GM19397 (cell line): ENCODE measurements at regions not wholly inside any gene's neighbourhood (a gene's known extent, or its start where the extent isn't known, plus 50 kb on each side); places are given as distances from the start of the nearest gene placed in this dataset.
A peak's percentile ranks its signal among the peaks of the same experiment; 100 is the strongest.
"Not testable (repeated sequence)": the region's sequence is repeated elsewhere in the genome, so short reads cannot be mapped to it uniquely, and the experiment has no call there.

Experiments
- ATAC-seq: cut with Tn5 transposase; IDR thresholded peaks from one replicate; pipeline ENCODE4 v1.9.1; 2021; ENCODE audit warnings: mild to moderate bottlenecking, moderate library complexity; ENCODE audit not compliant: unreplicated experiment

DNA sequence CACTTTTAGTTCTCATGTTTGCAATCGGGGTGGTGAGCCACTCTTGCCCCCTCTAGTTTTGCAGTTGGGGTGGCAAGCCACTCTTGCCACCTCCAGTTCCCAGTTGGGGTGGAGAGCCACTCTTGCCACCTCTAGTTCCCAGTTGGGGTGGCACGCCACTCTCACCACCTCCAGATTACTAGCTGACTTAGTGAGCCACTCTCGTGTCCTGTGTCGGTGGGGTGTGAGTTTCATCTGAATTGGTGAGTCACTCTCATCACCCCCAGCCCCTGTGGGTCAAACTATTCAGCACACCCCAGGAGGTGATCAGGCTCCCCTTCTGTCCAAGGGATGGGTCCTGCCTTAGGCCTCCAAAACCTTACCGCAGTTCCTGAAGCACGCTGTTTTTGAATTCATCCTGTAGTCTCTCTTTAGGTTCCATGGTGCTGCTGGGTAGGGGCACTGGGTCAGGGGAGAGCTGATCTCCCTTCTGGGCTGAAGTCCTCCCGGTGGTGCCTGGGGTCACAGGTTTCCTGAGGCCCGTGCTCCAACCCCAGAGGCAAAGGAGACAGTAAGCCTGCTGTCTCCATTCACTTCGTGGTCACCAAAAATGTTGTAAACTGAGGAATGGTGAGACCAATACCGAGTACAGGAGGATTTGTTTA, 224.2 kb upstream of the SYNCRIP start:
- no peak for ATAC-seq

DNA sequence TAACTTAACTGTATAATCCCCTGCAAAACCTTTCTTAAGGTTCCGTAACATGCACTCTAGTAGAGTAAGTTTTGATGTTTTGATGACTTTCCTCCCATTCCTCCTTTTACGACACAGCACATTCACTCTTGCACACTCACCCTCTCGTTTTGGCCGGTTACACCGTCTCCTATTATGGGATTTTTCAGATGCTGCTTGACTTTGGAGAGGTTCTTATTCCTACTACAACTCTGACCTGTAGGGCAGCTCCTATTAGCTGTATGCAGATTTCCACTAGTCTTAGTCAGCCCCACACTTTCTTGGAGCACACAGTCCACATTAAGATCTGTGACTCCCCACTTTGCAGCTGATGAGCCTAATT, 223.7 kb upstream of the SYNCRIP start:
- ATAC-seq, result no peak

DNA sequence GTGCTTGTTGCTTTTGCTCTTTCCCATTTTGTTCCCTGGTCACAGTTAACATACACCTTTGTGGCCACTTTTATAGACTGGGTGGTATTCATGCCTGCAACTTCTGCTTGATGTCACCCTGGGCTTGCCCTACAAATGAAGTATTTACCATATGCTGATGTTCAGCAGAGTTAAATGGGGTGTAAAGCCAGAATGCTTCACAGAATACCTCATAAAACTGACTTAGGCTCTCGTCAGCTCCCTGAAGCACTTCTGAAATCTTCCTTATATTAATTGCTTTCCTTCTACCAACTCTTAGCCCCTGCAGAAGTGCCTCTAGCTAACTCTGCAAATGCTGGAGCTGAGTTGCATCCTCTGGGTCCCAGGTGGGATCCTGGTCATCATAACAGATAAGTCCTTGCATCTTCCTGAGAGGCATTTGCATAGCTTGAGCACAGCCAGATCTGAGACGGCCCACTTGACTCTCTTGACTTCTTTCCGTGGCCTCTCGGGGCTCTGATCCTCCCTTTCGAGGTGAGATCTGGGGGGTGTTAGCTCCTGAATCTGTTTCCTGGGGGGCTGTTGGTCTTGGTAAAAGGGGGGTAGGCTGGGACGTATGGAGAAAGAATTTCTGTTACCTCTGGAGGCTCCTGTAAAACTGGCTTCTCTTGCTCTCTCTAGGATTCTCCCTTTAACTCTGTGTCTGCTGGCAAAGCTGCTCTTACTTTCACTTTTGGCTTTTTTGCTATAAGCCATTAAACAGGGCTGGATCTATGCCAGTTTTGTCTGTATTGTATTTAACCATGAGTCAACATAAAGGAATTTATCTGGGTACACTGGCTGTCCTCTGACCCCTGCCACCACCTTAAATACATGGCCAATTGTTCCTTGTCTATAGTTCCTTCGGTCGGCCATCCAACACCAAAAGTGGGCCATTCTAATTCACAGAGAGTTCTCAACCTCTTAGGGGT, 223.0 kb upstream of the SYNCRIP start:
- peak; percentile 64 for ATAC-seq

DNA sequence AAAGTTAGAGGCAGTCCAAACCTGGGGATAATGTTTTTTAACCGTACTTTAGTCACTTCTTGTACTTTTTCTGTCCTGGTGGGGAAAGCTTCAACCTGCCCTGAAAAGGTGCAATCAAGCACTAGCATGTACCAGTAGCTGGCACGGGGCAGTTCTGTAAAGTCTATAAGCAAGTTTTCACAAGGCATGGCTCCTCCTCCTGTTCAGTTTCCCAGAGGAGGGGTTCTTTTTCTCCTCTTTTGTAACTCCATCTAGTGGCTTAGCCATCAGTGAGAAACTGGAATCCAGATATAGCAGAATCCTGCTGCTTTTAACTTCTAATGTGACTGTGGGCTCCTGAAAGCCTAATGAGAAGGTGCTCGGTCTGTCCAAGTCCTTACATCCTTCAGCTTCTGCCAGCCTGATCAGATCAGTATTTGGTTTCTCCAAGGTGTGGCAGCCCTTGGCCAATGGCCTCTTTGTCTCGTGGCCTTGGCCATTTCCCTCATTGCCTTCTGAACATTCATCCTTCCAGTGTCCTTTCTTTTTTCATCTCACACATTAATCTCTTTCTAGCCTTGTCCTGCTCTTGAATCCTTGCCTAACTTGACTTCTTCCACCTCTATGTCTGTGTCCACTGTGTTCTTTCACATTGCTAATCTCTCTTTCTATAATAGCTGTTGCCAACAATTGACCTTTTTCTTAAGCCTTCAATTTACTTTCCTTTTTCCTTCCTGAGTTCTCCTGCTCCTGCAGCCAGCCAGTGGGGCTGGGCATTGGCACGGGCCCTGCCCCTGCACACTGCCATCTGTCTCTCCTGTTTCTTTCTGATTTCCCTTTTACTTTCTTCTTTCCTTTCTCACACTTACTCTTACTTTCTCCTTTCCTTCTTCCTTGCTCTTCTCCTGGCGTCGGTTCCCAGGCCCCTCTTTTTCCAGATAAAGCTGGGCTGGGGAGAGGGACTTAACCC, 222.0 kb upstream of the SYNCRIP start:
- no peak for ATAC-seq

DNA sequence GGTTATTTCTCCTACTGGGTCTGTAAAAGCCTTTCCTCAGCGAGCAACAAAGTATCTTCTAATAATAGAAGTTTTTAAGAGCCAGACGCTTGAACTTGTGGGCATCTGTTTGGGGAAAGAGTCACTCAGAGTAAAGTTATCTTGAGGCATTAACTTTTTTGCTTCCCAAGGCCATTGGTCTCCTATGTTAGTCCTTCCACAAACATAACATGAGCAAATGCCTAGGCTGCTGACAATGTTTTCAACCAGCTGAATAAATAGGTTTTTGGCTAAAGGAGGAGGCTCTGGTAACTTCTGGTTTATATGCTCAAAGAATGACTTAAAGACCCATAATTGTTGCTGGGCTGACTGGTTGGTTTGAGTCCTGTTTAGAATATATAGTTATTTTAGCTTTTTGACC, 213.5 kb upstream of the SYNCRIP start:
- no peak for ATAC-seq

DNA sequence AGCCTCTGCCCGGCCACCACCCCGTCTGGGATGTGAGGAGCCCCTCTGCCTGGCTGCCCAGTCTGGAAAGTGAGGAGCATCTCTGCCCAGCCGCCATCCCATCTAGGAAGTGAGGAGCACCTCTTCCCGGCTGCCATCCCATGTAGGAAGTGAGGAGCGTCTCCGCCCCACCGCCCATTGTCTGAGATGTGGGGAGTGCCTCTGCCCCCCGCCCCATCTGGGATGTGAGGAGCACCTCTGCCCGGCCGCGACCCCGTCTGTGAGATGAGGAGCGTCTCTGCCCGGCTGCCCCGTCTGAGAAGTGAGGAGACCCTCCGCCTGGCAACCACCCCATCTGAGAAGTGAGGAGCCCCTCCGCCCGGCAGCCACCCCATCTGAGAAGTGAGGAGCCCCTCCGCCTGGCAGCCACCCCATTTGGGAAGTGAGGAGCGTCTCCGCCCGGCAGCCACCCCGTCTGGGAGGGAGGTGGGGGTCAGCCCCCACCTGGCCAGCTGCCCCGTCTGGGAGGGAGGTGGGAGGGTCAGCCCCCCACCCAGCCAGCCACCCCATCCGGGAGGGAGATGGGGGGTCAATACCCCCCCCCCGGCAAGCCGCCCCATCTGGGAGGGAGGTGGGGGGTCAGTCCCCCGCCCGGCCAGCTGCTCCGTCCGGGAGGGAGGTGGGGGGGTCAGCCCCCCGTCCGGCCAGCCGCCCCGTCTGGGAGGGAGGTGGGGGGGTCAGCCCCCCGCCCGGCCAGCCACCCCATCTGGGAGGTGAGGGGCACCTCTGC, 195.8 kb upstream of the SYNCRIP start:
- ATAC-seq, result not testable (repeated sequence)

DNA sequence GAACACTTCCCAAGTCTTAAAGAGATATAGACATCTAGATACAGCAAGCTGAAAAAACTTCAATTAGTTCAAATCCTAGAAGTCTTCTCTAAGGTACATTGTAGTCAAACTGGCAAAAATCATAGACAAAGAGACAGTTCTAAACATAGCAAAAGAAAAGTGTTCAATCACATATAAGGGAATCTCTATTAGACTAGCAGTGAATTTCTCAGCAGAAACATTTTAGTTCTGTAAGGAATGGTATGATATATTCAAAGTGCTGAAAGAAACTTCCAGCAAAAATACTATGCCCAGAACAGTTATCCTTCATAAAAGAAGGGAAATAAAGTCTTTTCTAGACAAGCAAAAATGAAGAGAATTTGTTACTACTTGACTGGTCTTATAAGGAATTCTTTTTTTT, 186.3 kb upstream of the SYNCRIP start:
- ATAC-seq, result no peak

DNA sequence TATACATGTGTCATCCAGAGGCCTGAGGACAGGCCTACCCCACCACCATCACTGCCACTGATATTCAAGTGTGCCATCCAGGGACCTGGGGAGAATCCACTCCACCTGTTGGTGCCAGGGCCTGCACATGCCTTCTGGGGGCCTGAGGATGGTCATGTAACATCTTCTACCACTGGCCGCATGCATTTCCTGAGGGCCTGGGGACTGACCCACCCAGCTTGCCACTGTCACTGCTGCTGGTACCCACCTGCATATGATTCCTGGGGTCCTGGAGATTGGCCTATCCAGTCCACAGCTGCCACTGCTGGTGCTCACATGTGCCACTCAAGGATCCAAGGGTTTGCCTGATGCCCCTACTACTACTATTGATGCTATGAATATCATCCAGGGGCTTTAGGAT, 184.3 kb upstream of the SYNCRIP start:
- no peak for ATAC-seq

DNA sequence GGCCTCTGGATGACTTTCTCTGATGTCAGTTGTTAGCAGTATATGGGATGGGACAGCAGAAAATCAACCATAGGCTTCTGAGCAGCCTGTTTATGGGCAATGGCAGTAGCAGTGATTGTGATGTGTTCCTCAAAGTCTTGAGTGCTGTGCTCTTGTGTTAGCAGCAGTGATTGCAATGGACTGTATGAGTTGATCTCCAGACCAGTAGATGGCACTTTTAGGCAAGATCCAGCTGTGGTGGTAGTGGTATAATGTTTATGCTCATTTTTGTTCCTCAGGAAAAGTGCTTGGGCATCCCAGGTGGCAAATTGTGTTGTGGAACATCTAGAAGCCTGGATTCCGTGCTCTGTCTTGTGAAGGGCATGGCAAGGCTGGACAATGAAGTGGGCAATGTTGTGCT, 181.6 kb upstream of the SYNCRIP start:
- no peak for ATAC-seq

DNA sequence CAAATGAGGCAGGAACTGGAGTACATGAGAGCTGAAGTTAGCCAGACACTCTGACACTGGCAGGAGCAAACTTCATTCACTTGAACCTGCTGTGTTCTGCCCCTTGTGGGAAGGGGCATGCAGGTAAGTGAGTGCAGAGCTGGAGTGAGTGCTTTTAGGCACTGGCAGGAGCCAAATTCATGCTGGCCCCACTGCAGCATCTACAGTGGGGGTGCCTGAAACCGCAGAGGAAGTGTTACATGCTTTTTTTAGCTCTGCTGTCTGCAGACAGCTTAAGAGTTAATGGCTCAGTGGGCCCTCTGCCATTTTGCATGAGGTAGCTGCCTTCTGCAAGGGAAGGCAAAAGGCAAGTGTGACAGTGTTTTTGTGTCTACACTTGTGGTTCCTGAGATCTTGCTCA, 167.9 kb upstream of the SYNCRIP start:
- no peak for ATAC-seq

DNA sequence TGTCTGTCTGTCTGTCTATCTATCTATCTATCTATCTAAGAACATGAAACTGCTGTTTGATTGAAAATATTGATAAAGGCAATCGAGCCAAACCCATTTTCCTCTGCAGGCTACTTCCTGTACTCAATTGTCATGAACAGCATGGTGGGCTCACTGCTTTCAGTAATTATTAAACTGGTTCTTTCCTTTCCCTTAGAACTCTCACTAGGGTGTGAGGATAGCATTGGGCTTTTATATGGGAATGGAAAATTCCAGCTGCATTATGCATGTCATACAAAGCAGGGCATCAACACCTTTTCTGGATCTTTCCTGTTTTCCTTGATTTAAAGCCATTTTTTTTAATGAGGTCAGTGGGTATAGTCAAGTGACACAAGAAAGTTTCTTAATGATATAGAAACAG, 161.0 kb upstream of the SYNCRIP start:
- no peak for ATAC-seq

DNA sequence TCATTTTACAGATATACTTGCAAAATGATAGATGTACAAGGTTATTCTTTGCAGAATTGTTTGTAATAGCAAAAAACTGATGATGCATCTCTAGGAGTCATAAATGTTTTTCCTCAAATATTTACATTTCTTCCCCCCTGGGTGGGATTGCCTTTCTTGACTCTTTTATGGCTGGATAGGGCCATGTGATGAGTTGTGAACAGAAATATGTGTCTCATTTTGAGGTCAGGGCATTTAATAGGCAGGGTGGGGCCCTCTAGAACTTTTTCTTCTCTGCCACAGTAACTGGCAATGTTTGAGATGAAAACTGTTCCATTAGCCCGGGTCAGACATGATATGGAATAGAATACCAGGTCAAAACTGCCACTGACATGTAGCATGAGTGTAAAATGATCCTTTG, 159.5 kb upstream of the SYNCRIP start:
- ATAC-seq, result no peak

DNA sequence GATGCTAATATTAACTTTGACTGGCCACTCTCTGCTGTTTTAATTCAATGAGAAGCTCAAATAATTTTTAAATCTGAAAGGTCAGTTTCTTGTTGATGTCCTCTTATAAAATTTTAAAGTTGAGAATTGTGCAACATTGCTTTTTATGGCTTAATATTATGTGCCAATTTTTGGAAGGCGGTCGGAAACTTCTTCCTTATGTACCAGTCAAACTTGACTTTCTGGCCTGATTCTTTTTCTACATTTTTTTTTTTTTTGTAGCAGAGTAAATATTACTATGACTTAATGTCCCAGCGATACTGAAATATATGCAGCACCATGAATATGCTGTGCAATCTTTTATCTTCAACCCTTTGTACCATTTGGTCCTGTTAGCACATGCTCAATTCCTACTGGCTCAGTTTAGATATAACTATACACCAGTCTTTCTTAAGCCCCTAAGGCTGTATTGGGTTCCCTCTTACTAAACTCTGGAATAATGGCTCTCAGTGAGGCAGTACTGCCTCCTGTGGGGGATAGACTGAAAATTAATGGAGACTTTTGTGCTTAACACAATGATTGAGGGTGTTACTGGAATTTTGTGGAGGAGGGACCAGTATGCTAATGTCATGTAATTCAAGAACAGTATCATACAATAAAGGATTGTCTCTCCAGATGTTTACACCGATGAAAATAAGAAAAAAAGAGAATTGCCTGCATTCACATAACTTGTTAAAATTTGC, 156.4 kb upstream of the SYNCRIP start:
- no peak for ATAC-seq

DNA sequence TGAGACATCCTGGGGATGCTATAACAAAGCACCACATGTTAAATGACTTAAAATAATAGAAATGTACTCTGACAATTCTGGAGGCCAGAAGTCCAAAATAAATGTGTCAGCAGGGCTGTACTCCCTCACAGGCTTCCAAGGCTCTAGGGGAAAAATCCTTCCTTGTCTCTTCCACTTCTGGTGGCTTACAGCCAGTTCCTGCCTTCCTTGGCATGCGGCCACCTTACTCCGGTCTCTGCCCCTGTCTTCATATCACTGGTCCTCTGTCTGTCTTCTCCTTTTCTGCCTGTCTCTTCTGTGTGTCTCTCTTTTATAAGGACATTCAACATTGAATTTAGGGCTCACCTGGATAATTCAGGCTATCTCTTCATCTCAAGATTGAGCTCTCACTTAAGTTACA, 155.3 kb upstream of the SYNCRIP start:
- ATAC-seq, result no peak

DNA sequence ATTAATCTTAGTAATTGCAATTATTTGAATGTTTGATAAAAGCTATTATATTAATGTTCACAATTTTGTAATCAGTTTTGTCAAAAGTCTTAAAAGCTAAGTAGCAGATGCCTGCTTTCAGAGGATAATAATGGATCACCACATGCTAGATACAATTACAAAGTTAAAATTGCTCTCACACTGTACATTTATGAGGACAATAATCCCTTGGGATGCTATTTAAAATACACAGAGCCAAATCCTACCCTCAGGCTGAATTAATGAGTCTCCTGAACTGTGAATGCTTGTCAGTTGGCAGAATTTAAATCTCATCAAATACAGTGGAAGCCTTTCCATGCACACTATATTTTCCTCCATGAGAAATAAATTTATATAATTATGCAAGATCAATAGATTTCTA, 153.3 kb upstream of the SYNCRIP start:
- ATAC-seq, result no peak

DNA sequence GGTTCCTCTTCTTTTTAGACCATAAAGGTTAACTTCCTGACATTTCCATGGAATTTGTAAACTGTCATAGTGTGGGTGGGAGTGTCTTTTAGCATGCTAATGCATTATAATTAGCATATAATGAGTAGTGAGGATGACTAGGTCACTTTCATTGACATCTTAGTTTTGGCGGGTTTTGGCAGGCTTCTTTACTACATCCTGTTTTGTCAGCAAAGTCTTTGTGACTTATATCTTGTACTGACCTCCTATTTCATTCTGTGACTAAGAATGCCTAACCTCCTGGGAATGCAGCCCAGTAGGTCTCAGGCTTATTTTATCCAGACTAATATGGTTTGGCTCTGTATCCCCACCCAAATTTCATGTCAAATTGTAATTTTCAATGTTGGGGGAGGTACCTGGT, 149.6 kb upstream of the SYNCRIP start:
- ATAC-seq, result no peak

DNA sequence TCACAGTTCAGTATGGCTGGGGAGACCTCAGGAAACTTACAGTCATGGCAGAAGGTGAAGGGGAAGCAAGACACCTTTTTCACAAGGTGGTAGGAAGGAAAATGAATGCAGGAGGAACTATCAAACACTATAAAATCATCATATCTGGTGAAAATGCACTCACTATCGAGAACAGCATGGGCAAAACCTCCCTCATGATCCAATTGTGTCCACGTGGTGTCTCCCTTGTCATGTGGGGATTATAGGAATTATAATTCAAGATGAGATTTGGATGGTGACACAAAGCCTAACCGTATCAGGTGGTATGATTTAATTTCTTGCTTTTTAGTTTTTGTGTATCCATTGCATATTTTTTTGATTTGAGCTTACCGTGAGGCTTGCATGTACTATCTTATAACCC, 133.2 kb upstream of the SYNCRIP start:
- ATAC-seq, result no peak

DNA sequence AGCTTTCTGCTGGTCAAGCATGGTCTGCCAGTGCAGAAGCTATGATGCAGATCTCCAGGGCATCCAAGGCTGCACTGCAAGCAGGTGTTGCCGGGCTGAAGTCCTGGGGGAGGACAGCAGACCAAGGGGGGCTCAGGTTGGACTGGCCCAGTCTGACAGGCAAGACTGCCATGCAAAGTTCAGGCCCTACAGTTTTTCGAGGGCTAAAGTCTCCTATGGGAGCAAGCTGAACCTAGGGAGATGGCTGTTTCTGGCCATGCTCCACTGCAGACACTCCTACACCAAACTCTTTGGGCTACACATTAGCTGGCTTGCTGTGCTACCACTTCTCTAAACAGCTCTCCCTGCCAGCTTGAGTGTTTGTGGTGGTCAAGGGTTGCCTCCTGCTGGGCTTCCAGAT, 130.0 kb upstream of the SYNCRIP start:
- ATAC-seq, result no peak

DNA sequence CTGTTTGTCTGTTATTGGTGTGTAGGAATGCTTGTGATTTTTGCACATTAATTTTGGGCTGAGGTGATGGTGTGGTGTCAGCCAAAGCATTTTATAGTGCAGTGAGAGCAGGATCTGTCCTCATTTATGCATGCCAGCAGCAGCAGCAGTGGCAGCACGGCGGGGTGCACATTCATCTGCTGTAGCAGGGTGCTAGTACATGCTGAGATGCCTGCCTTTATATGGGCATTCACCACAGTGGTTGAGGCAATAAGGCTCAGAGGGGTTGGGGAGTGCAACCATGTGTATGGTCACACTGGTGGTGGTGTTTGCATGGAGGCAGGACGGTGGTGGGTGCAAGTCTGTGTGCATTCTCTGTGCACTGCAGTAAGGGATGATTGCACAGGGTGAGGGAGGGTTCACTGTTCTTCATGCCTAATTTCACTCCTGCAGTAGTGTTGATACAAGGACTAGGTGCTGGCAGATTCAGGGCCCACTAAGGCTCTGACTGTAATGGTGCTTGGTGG, 129.3 kb upstream of the SYNCRIP start:
- ATAC-seq, result no peak

DNA sequence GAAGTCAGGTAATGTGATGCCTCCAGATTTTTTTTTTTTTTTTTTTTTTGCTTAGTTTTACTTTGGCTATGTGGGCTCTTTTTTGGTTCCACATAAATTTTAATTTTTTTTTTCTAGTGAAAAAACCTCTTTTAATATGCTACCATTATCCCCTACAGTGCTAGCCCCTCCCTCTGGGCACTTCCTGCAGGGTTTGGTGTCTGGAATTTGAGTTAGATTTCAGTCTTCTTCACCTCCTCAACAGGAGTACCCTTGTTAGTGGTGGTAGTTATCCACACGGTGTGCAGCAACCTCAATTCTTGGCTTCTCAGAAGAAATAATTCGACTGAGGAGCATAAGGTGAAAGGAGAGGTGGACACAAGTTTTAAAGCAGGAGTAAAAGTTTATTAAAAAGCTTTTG, 128.8 kb upstream of the SYNCRIP start:
- no peak for ATAC-seq
